SW480 (cell line): ENCODE measurements at regions not wholly inside any gene's neighbourhood (a gene's known extent, or its start where the extent isn't known, plus 50 kb on each side); places are given as distances from the start of the nearest gene placed in this dataset.
"Not testable (repeated sequence)": the region's sequence is repeated elsewhere in the genome, so short reads cannot be mapped to it uniquely, and the experiment has no call there.

Experiments
- DNase-seq: peaks from one replicate; pipeline ENCODE4 v3.0.0-alpha.2; 2016; ENCODE audit warnings: low spot score

GRCh38 chr5:26390608-26391007 is 647.8 kb downstream of the CDH9 start:
- DNase-seq = no peak

GRCh38 chr5:26388976-26389375 is 649.4 kb downstream of the CDH9 start:
- no peak for DNase-seq

GRCh38 chr5:26386532-26386931 is 651.9 kb downstream of the CDH9 start:
- DNase-seq = no peak

GRCh38 chr5:26364624-26365023 is 673.8 kb downstream of the CDH9 start:
- DNase-seq = not testable (repeated sequence)

- DNase-seq = no peak
Observed at GRCh38 chr5:26343801-26344325, 694.5 kb downstream of the CDH9 start.

GRCh38 chr5:26339576-26339975 is 698.8 kb downstream of the CDH9 start:
- no peak for DNase-seq

GRCh38 chr5:26329562-26330189 is 708.7 kb downstream of the CDH9 start:
- peak; percentile 20 for DNase-seq

- DNase-seq = no peak
Observed at GRCh38 chr5:26326153-26326759, 712.1 kb downstream of the CDH9 start.

- not testable (repeated sequence) for DNase-seq
Observed at GRCh38 chr5:26325432-26325831, 713.0 kb downstream of the CDH9 start.

GRCh38 chr5:26324273-26324895 is 714.0 kb downstream of the CDH9 start:
- not testable (repeated sequence) for DNase-seq

- no peak for DNase-seq
Observed at GRCh38 chr5:26323794-26324193, 714.6 kb downstream of the CDH9 start.

GRCh38 chr5:26321278-26321677 is 717.1 kb downstream of the CDH9 start:
- no peak for DNase-seq

- no peak for DNase-seq
Observed at GRCh38 chr5:26310415-26310814, 728.0 kb downstream of the CDH9 start.

- DNase-seq = no peak
Observed at GRCh38 chr5:26295541-26295940, 742.8 kb downstream of the CDH9 start.

- DNase-seq = no peak
Observed at GRCh38 chr5:26282190-26282589, 756.2 kb downstream of the CDH9 start.

- DNase-seq = no peak
Observed at GRCh38 chr5:26278078-26278477, 760.3 kb downstream of the CDH9 start.

GRCh38 chr5:26259081-26259480 is 779.3 kb downstream of the CDH9 start:
- DNase-seq = no peak

GRCh38 chr5:26245321-26245720 is 793.1 kb downstream of the CDH9 start:
- no peak for DNase-seq

GRCh38 chr5:26239588-26239987 is 798.8 kb downstream of the CDH9 start:
- DNase-seq = no peak

- DNase-seq = no peak
Observed at GRCh38 chr5:26237489-26237888, 800.9 kb downstream of the CDH9 start.

- DNase-seq = no peak
Observed at GRCh38 chr5:26236936-26237335, 801.5 kb downstream of the CDH9 start.

- no peak for DNase-seq
Observed at GRCh38 chr5:26232706-26233105, 805.7 kb downstream of the CDH9 start.

GRCh38 chr5:26231316-26231715 is 807.1 kb downstream of the CDH9 start:
- no peak for DNase-seq
